ENCODE measurements at regions not wholly inside any gene's neighbourhood (a gene's known extent, or its start where the extent isn't known, plus 50 kb on each side); places are given as distances from the start of the nearest gene placed in this dataset.

- no peak for DNase-seq (ENCODE audit: low read depth)
- TF ChIP-seq CTCF (conservative IDR thresholded peaks at IDR 0.05; ENCODE audit: low read depth, low read length): no peak
- H3K4me3 ChIP-seq (ENCODE audit: low read depth, low read length): no peak overlapping the region
These were observed 308.6 kb upstream of the NPVF start for GRCh38 chr7:25536851-25537250.

- no peak for TF ChIP-seq CTCF (conservative IDR thresholded peaks at IDR 0.05; ENCODE audit: low read depth, low read length)
- no peak for DNase-seq (ENCODE audit: low read depth)
- H3K4me3 ChIP-seq (ENCODE audit: low read depth, low read length): no peak overlapping the region
These were observed 309.5 kb upstream of the NPVF start for GRCh38 chr7:25537662-25538375.

- DNase-seq (ENCODE audit: low read depth): no peak
These were observed 313.0 kb upstream of the NPVF start for GRCh38 chr7:25541094-25541821.

GRCh38 chr7:25541877-25542276 is 313.6 kb upstream of the NPVF start:
- TF ChIP-seq CTCF (conservative IDR thresholded peaks at IDR 0.05; ENCODE audit: low read depth, low read length): no peak
- DNase-seq (ENCODE audit: low read depth): no peak
- H3K4me3 ChIP-seq (ENCODE audit: low read depth, low read length): no peak overlapping the region

More at GRCh38 chr7:25541094-25541821, 313.0 kb upstream of the NPVF start:
- H3K4me3 ChIP-seq (ENCODE audit: low read depth, low read length): no peak overlapping the region
- no peak for TF ChIP-seq CTCF (conservative IDR thresholded peaks at IDR 0.05; ENCODE audit: low read depth, low read length)

GRCh38 chr7:25543210-25543609 is 314.9 kb upstream of the NPVF start:
- no peak for DNase-seq (ENCODE audit: low read depth)
- H3K4me3 ChIP-seq (ENCODE audit: low read depth, low read length): no peak overlapping the region
- no peak for TF ChIP-seq CTCF (conservative IDR thresholded peaks at IDR 0.05; ENCODE audit: low read depth, low read length)

GRCh38 chr7:25543798-25544197 is 315.5 kb upstream of the NPVF start:
- no peak overlapping the region for H3K4me3 ChIP-seq (ENCODE audit: low read depth, low read length)
- DNase-seq (ENCODE audit: low read depth): no peak
- TF ChIP-seq CTCF (conservative IDR thresholded peaks at IDR 0.05; ENCODE audit: low read depth, low read length): no peak

Data from choroid plexus epithelial cell (primary cell).